Dendritic cell treated with granulocyte-macrophage colony-stimulating factor and Interleukin-4, amounts not matched to agents 40 ng/mL and 50 ng/mL, for 4 days (primary cell): ENCODE measurements at regions not wholly inside any gene's neighbourhood (a gene's known extent, or its start where the extent isn't known, plus 50 kb on each side); places are given as distances from the start of the nearest gene placed in this dataset.

ENCODE experiments used
- H3K27ac Mint-ChIP-seq: one replicate; pipeline ENCODE4 v1.8.0; 2022; ENCODE audit warnings: mild to moderate bottlenecking, mixed read lengths
- H3K27me3 Mint-ChIP-seq: one replicate; pipeline ENCODE4 v1.8.0; 2022; ENCODE audit warnings: mild to moderate bottlenecking, mixed read lengths
- H3K36me3 Mint-ChIP-seq: one replicate; pipeline ENCODE4 v1.8.0; 2022; ENCODE audit warnings: low read depth, mixed read lengths
- H3K4me1 Mint-ChIP-seq: one replicate; pipeline ENCODE4 v1.8.0; 2022; ENCODE audit warnings: low read depth, mixed read lengths
- H3K4me3 Mint-ChIP-seq: one replicate; pipeline ENCODE4 v1.8.0; 2022; ENCODE audit warnings: mild to moderate bottlenecking, moderate library complexity, mixed read lengths
- H3K9me3 Mint-ChIP-seq: one replicate; pipeline ENCODE4 v1.8.0; 2022; ENCODE audit warnings: mixed read lengths
- intact Hi-C: fragments of 100-400 bp; cut with micrococcal nuclease; formaldehyde crosslinking; loops from one replicate; pipeline ENCODE4 v1.15.0; 2022

DNA sequence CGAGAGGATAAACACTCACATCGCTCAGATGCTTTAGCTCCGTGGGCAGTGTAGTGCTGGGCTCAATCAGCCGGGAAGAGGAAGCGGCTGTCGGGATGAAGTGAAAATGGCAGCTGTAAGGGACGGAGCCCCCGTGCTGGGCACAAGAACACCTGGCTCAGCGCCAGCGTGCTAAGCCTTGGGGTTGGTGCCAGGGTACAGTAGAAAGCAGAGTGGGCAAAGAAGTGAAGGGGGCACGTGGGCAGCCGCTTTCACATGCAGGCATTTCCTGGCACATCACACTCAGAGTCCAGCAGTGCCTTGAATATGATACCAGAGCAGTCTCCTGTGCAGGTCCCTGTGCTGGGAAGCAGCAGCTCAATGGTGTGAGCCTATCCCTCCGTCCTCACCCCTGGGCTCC lies 51.1 kb upstream of the FOXF1 start:
- H3K4me1 Mint-ChIP-seq, result no peaks in the 10 kb centered on the region
- no peak overlapping the region for H3K4me3 Mint-ChIP-seq
- intact Hi-C loops, result no loop called here
- no peaks in the 10 kb centered on the region for H3K36me3 Mint-ChIP-seq
- H3K9me3 Mint-ChIP-seq, result peaks cover 9% of the 10 kb centered on the region
- H3K27me3 Mint-ChIP-seq, result peaks cover 8% of the 10 kb centered on the region
- no peak overlapping the region for H3K27ac Mint-ChIP-seq
